ENCODE measurements at regions not wholly inside any gene's neighbourhood (a gene's known extent, or its start where the extent isn't known, plus 50 kb on each side); places are given as distances from the start of the nearest gene placed in this dataset.

DNA sequence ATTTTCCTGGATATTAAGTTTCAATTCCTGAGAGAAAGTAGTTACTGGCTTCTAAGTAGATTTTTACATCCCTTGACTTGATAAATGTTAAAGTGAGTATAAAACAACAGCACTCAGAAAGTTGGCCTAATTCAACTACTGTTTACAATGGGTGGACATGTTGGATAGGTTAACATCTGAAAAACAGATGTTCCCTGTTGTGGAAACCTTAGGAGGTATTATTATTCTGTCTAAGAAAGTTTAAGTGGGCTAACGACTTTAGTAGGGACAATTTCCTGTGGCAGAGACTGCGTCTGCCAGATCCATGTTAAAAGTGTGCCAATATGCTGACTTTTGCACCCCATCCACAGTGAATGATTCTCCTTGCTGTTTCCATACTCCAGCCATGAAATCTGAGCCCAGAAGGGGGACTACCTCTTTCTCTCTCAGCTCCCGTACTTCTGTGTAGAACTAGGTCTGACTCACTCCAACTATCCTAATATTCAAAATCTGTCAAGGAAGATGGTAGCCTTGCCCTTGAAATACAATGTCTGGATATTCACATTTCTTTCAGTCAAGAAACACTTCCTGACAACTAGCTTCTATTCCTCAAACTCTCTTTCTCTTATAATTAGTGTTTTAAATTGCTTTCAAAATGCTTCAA lies 327.5 kb upstream of the HNRNPA3 start:
- Histone ChIP-seq H3K36me3 (no peaks in the 10 kb centered on the region), H3K4me3 (no peak overlapping the region), H3K4me1 (no peaks in the 10 kb centered on the region), H3K27me3 (peaks cover 0 to 14% (median 0%) of the 10 kb centered on the region in 7 donors), H3K9me3 (peaks cover 0 to 10% (median 0%) of the 10 kb centered on the region in 11 donors), H3K27ac (no peak overlapping the region)
- WGBS, 2 donors = 55 to 67% methylated on average over 3 of the region's 3 CpGs
- TF ChIP-seq, protein P1, sequence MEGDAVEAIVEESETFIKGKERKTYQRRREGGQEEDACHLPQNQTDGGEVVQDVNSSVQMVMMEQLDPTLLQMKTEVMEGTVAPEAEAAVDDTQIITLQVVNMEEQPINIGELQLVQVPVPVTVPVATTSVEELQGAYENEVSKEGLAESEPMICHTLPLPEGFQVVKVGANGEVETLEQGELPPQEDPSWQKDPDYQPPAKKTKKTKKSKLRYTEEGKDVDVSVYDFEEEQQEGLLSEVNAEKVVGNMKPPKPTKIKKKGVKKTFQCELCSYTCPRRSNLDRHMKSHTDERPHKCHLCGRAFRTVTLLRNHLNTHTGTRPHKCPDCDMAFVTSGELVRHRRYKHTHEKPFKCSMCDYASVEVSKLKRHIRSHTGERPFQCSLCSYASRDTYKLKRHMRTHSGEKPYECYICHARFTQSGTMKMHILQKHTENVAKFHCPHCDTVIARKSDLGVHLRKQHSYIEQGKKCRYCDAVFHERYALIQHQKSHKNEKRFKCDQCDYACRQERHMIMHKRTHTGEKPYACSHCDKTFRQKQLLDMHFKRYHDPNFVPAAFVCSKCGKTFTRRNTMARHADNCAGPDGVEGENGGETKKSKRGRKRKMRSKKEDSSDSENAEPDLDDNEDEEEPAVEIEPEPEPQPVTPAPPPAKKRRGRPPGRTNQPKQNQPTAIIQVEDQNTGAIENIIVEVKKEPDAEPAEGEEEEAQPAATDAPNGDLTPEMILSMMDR (IDR thresholded peaks at IDR 0.05) = no peak
- no peak for ATAC-seq
- intact Hi-C loops (cut with DNase I) = no loop called here
- DNase-seq = no peak

DNA sequence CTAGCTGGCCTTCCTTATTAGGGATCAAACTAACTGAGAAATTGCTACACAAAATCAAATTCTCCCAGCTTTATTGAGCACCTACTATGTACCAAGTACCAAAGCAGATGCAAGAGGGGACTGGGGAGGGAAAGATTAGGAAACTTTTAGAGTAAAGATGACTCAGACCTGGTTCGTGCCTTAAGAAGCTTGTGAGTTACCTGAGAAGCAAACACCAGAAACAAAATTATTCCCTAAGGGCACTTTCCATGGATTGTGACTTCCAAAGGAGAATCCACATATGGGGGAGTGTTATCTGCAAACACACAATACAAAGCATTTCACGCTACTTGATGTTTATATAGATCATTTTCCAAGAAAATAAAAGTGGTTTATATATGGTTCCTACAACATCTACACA lies 326.9 kb upstream of the HNRNPA3 start:
- ATAC-seq = no peak
- H3K27ac ChIP-seq = no peak overlapping the region
- TF ChIP-seq, protein P1 (IDR thresholded peaks at IDR 0.05) = no peak
- H3K4me1 ChIP-seq = no peaks in the 10 kb centered on the region
- no peak for DNase-seq
- WGBS, 2 donors = 77 to 81% methylated on average over 2 of the region's 2 CpGs
- H3K4me3 ChIP-seq = no peak overlapping the region
- H3K27me3 ChIP-seq = peaks cover 0 to 19% (median 0%) of the 10 kb centered on the region in 7 donors
- intact Hi-C loops (cut with DNase I) = no loop called here
- H3K9me3 ChIP-seq = peaks cover 0 to 10% (median 0%) of the 10 kb centered on the region in 11 donors
- H3K36me3 ChIP-seq = no peaks in the 10 kb centered on the region

DNA sequence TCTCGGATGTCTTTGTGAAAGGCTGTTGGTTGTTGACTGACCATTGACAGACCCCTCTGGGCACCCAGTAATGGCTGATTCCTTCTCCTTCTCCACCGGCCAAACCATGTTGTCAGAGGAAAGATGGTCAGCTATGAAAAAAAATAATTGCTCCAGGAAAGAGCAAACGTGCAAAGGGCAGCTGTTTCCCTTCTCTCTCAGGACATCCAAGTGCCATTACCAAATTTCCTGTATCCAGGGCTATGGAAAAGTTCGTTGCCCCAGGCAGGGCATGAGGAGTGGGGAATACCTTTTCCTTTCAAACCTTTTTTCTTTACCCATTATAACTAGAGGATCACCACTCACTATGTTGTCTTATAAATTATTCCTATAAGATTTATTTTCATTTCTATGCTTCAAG lies 321.5 kb upstream of the HNRNPA3 start:
- ATAC-seq = no peak
- Histone ChIP-seq H3K9me3 (no peaks in the 10 kb centered on the region), H3K27ac (no peak overlapping the region), H3K4me1 (no peaks in the 10 kb centered on the region), H3K36me3 (no peaks in the 10 kb centered on the region), H3K4me3 (no peak overlapping the region), H3K27me3 (peaks cover 0 to 19% (median 0%) of the 10 kb centered on the region in 7 donors)
- TF ChIP-seq, protein P1 (IDR thresholded peaks at IDR 0.05) = no peak
- 32 to 35% methylated on average over 4 of the region's 4 CpGs for WGBS, 2 donors
- no peak for DNase-seq
- intact Hi-C loops (cut with DNase I) = no loop called here

DNA sequence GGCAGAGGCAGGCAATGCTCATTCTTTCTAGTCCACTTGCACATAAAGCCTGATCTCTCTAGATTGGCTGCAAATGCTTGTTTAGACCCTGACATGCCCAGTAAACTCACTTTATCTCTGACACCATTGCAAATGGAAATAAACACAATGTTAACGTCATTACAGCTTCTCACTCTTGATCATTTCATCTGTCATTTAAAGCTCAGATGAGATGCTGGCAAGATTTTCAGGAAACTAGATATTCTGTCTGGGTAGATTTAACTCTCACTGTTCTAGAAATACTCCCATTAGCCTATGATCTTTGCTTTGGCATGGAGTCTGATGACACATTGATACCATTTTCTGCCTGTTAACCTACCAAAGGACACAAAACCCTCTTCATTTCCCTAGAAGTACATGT lies 320.7 kb upstream of the HNRNPA3 start:
- WGBS, 2 donors = 26 to 31% methylated on average over 1 of the region's 1 CpG
- intact Hi-C loops (cut with DNase I) = no loop called here
- no peak overlapping the region for H3K4me3 ChIP-seq
- no peaks in the 10 kb centered on the region for H3K4me1 ChIP-seq
- H3K36me3 ChIP-seq = no peaks in the 10 kb centered on the region
- no peak for DNase-seq
- ATAC-seq = no peak
- H3K27ac ChIP-seq = no peak overlapping the region
- TF ChIP-seq, protein P1 (IDR thresholded peaks at IDR 0.05) = no peak
- H3K27me3 ChIP-seq = peaks cover 0 to 19% (median 0%) of the 10 kb centered on the region in 7 donors
- no peaks in the 10 kb centered on the region for H3K9me3 ChIP-seq

Measured in heart right ventricle (tissue), 16 donors.